Spinal cord (tissue), 9 donors: ENCODE measurements at regions not wholly inside any gene's neighbourhood (a gene's known extent, or its start where the extent isn't known, plus 50 kb on each side); places are given as distances from the start of the nearest gene placed in this dataset.

Experiments used
- DNase-seq, 6 donors: peaks; one replicate each; pipeline versions ENCODE4 v3.0.0 to v3.0.0-alpha.2; 2013 to 2015; ENCODE audit warnings: low spot score in 6 of 6, low read depth in 4 of 6
- H3K27ac ChIP-seq: one replicate; pipeline ENCODE4 v1.5.1; 2013; ENCODE audit warnings: low read depth, low read length, control low read depth
- H3K27me3 ChIP-seq: one replicate; pipeline ENCODE4 v1.6.1; 2013; ENCODE audit warnings: low read length; ENCODE audit not compliant: control insufficient read depth, insufficient read depth
- H3K36me3 ChIP-seq: one replicate; pipeline ENCODE4 v1.6.1; 2013; ENCODE audit warnings: low read length; ENCODE audit not compliant: control insufficient read depth, insufficient read depth
- H3K4me1 ChIP-seq: one replicate; pipeline ENCODE4 v1.6.1; 2013; ENCODE audit warnings: low read length; ENCODE audit not compliant: control insufficient read depth, insufficient read depth
- H3K4me3 ChIP-seq: one replicate; pipeline ENCODE4 v1.5.1; 2013; ENCODE audit warnings: low read depth, low read length, control low read depth
- H3K9me3 ChIP-seq: one replicate; pipeline ENCODE4 v1.6.1; 2013; ENCODE audit warnings: low read length; ENCODE audit not compliant: control insufficient read depth, insufficient read depth
- WGBS: methylation state at CpG from one replicate; pipeline ENCODE4 v1.1.5; 2013; ENCODE audit warnings: missing lambda C conversion rate; ENCODE audit not compliant: insufficient coverage; 5-methylcytosine and 5-hydroxymethylcytosine counted together
- donor health status: healthy.

GRCh38 chr15:53847745-53848144 lies 88.3 kb upstream of the WDR72 start:
- H3K27ac ChIP-seq = no peak overlapping the region
- no peak for DNase-seq
- H3K9me3 ChIP-seq = no peaks in the 10 kb centered on the region
- no CpG with 5 or more reads among the region's 2 CpGs for WGBS
- no peaks in the 10 kb centered on the region for H3K4me1 ChIP-seq
- H3K36me3 ChIP-seq = no peaks in the 10 kb centered on the region
- no peak overlapping the region for H3K4me3 ChIP-seq
- no peaks in the 10 kb centered on the region for H3K27me3 ChIP-seq

GRCh38 chr15:53844634-53845033 lies 85.2 kb upstream of the WDR72 start:
- 100% methylated on average over 2 of the region's 2 CpGs for WGBS
- no peaks in the 10 kb centered on the region for H3K9me3 ChIP-seq
- H3K27me3 ChIP-seq = no peaks in the 10 kb centered on the region
- H3K4me3 ChIP-seq = no peak overlapping the region
- H3K36me3 ChIP-seq = no peaks in the 10 kb centered on the region
- H3K27ac ChIP-seq = no peak overlapping the region
- H3K4me1 ChIP-seq = no peaks in the 10 kb centered on the region
- DNase-seq = no peak

- Histone ChIP-seq H3K27ac (no peak overlapping the region), H3K36me3 (no peaks in the 10 kb centered on the region), H3K4me3 (no peak overlapping the region), H3K9me3 (no peaks in the 10 kb centered on the region), H3K27me3 (no peaks in the 10 kb centered on the region), H3K4me1 (no peaks in the 10 kb centered on the region)
- WGBS = 94% methylated on average over 3 of the region's 3 CpGs
- DNase-seq = no peak
Observed at GRCh38 chr15:53843869-53844569, 84.6 kb upstream of the WDR72 start.

GRCh38 chr15:53843166-53843565 lies 83.7 kb upstream of the WDR72 start:
- Histone ChIP-seq H3K4me1 (no peaks in the 10 kb centered on the region), H3K27me3 (no peaks in the 10 kb centered on the region), H3K27ac (no peak overlapping the region), H3K4me3 (no peak overlapping the region), H3K36me3 (no peaks in the 10 kb centered on the region), H3K9me3 (no peaks in the 10 kb centered on the region)
- 100% methylated on average over 1 of the region's 2 CpGs for WGBS
- DNase-seq = no peak

- Histone ChIP-seq H3K4me3 (no peak overlapping the region), H3K27me3 (no peaks in the 10 kb centered on the region), H3K4me1 (no peaks in the 10 kb centered on the region), H3K9me3 (no peaks in the 10 kb centered on the region), H3K27ac (no peak overlapping the region), H3K36me3 (no peaks in the 10 kb centered on the region)
- 0% methylated on average over 1 of the region's 1 CpG for WGBS
- peak in 2 of 6 donors; percentile 31 to 44 for DNase-seq
Observed at GRCh38 chr15:53841651-53842050, 82.2 kb upstream of the WDR72 start.

GRCh38 chr15:53840681-53841080 lies 81.2 kb upstream of the WDR72 start:
- Histone ChIP-seq H3K4me1 (no peaks in the 10 kb centered on the region), H3K27ac (no peak overlapping the region), H3K9me3 (no peaks in the 10 kb centered on the region), H3K4me3 (no peak overlapping the region), H3K36me3 (no peaks in the 10 kb centered on the region), H3K27me3 (no peaks in the 10 kb centered on the region)
- WGBS = 100% methylated on average over 1 of the region's 2 CpGs
- DNase-seq = no peak

GRCh38 chr15:53837263-53837662 lies 77.8 kb upstream of the WDR72 start:
- no peaks in the 10 kb centered on the region for H3K9me3 ChIP-seq
- no peaks in the 10 kb centered on the region for H3K27me3 ChIP-seq
- H3K4me3 ChIP-seq = no peak overlapping the region
- no peaks in the 10 kb centered on the region for H3K4me1 ChIP-seq
- no peak overlapping the region for H3K27ac ChIP-seq
- DNase-seq = peak in 2 of 6 donors; percentile 12 to 72
- no peaks in the 10 kb centered on the region for H3K36me3 ChIP-seq
- no CpG with 5 or more reads among the region's 3 CpGs for WGBS

- Histone ChIP-seq H3K4me1 (no peaks in the 10 kb centered on the region), H3K27me3 (no peaks in the 10 kb centered on the region), H3K9me3 (no peaks in the 10 kb centered on the region), H3K36me3 (no peaks in the 10 kb centered on the region), H3K27ac (no peak overlapping the region), H3K4me3 (no peak overlapping the region)
- WGBS = 55% methylated on average over 4 of the region's 4 CpGs
- DNase-seq = no peak
Observed at GRCh38 chr15:53836618-53837017, 77.2 kb upstream of the WDR72 start.

- Histone ChIP-seq H3K9me3 (no peaks in the 10 kb centered on the region), H3K27me3 (no peaks in the 10 kb centered on the region), H3K27ac (no peak overlapping the region), H3K36me3 (no peaks in the 10 kb centered on the region), H3K4me1 (no peaks in the 10 kb centered on the region), H3K4me3 (no peak overlapping the region)
- 87% methylated on average over 2 of the region's 2 CpGs for WGBS
- no peak for DNase-seq
Observed at GRCh38 chr15:53835309-53835708, 75.8 kb upstream of the WDR72 start.

GRCh38 chr15:53834214-53834613 lies 74.8 kb upstream of the WDR72 start:
- H3K9me3 ChIP-seq = no peaks in the 10 kb centered on the region
- DNase-seq = peak in 1 of 6 donors; percentile 73
- H3K4me1 ChIP-seq = no peaks in the 10 kb centered on the region
- H3K27me3 ChIP-seq = no peaks in the 10 kb centered on the region
- no peak overlapping the region for H3K27ac ChIP-seq
- no peaks in the 10 kb centered on the region for H3K36me3 ChIP-seq
- 67% methylated on average over 1 of the region's 2 CpGs for WGBS
- H3K4me3 ChIP-seq = no peak overlapping the region
